Activated gamma-delta T cell (primary cell): ENCODE measurements at regions not wholly inside any gene's neighbourhood (a gene's known extent, or its start where the extent isn't known, plus 50 kb on each side); places are given as distances from the start of the nearest gene placed in this dataset.
"Not testable (repeated sequence)": the region's sequence is repeated elsewhere in the genome, so short reads cannot be mapped to it uniquely, and the experiment has no call there.

Experiments used
- DNase-seq: peaks from one replicate; lab custom pipeline; 2025; lab: John Stamatoyannopoulos, UW

DNA sequence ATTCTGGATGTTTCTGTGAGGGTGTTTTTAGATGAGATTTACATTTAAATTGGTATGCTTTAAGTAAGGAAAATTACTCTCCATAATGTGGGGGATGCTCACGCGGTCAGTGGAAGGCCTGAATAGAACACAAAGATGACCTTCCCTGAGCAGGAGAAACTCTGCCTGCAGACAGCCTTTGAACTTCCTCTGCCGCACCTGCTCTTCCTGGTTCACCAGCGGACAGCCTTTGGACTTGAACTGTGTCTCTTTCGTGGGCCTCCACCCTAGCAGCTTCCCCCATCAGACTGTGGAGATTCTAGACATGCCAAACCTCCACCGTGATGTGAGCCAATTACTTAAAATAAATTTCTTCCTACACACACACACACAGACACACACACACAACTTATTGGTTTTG lies 210.7 kb downstream of the EFCAB11 start:
- no peak for DNase-seq

DNA sequence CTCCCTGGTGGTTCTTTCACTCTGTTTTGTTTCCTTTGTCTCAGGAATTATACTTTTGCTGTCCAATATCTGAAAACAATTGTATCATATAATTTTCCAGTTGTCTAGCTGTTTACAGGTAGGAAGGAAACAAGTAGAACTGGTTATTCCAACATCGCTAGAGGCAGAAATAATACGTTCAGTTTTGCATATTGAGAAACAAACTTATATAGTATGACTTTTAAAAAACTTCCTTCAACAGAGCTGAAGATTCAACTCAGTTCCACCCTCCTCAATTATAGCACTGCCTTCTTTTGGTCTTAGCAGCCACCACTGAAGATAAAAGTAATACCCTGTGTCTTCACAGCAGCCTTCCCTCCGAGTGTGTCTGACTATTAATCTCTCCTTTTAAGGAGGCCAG lies 214.3 kb downstream of the EFCAB11 start:
- DNase-seq: no peak

DNA sequence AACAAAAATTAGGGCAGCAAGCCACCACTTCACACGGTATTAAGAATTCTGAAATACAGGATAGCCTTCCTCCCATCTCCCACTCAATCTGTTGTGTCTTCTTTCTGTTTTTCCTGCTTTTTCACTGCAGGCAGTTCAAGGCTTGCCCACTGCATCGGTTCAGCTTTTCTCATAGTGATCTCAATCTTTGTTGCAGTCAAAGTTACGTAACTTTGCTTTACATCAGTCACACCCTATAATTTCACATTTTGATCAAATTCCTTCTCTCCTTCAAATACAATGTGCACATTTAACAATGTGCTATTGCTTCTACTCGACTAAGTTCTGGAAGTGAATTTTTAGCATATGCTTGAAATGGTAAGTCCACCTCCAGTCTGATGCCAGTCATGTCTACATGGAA lies 217.6 kb downstream of the EFCAB11 start:
- no peak for DNase-seq

DNA sequence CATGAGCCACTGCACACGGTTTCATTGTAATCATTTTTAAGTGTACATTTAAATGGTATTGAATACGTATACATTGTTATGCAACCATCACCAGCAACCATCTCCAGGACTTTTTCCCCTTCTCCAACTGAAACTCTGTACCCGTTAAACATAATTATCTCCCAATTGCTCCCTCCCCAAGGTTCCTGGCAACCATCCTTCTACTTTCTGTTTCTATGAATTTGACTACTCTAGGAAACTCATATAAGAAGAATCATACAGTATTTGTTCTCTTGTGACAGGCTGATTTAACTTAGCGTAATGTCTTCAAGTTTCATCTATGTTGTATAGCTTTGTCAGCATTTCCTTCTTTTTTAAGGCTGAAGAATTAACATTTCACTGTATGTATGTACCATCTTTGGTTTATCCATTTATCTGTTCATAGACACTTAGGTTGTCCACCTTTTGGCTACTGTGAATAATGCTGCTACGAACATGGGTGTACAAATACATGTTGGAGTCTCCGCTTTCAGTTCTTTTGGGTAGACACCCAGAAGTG lies 223.1 kb downstream of the EFCAB11 start:
- no peak for DNase-seq

DNA sequence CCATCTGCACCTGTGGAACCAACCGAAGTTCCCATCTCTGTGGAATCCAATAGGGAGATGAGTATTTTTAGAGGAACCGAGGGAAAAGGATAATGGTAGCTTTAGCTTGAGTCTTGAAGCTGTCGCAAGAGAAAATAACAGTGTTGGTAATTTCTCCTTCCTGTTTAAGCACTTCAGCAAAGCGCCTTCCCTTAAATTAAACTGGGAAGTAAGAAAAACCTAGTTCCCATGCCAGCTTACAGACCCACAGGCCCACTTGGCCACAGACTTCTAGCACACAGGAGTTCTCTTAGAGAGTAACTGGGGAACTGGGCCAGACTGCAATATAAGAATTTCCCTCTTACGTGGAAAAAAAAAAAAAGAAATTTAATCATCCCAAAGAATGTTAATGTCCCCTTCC lies 223.8 kb downstream of the EFCAB11 start:
- DNase-seq: no peak

DNA sequence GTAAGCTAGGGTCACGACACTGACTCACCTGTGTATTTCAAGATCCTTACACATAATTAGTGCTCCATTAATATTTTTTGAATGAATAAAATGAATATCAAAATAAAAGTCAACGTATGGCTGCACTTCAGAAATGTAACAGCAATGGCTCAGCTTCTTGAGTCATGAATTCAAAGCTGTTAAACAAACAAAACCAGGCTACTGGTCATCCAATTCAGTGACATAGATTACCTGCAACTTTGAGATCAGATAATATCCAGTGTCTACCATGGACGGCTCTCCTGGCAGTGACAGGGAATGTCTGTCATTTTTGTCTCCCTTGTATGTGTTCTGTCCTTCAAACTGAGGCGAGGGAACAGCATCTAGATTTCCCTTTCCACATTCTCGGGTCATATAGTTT lies 225.6 kb downstream of the EFCAB11 start:
- DNase-seq: no peak

DNA sequence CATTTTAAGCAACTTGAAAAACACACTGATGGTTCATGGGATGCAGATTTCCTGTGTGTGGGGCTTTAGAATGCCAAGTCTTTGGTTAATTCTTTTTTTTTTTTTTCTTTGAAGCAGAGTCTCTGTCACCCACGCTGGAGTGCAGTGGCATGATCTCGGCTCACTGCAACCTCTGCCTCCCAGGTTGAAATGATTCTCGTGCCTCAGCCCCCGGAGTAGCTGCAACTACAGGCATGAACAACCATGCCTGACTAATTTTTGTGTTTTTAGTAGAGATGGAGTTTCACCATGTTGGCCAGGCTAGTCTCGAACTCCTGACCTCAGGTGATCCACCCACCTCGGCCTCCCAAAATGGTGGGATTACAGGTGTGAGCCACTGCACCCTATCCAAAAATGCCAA lies 228.3 kb downstream of the EFCAB11 start:
- not testable (repeated sequence) for DNase-seq

DNA sequence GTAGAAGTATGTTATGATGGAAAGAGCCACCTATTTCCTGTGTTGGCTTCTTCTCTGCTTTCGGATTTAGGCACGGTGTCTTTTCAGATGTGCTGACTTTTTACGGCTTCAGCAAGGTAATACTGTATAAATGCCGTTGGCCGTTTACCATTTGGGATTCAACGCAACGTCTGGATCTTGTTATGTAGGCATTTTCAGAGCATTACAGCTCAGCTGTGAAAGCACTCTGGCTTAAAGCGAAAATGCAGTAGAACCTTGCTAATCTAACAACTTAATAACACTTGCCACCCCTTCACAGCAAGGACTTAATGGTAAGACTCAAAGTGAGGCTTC lies 229.9 kb downstream of the EFCAB11 start:
- no peak for DNase-seq

DNA sequence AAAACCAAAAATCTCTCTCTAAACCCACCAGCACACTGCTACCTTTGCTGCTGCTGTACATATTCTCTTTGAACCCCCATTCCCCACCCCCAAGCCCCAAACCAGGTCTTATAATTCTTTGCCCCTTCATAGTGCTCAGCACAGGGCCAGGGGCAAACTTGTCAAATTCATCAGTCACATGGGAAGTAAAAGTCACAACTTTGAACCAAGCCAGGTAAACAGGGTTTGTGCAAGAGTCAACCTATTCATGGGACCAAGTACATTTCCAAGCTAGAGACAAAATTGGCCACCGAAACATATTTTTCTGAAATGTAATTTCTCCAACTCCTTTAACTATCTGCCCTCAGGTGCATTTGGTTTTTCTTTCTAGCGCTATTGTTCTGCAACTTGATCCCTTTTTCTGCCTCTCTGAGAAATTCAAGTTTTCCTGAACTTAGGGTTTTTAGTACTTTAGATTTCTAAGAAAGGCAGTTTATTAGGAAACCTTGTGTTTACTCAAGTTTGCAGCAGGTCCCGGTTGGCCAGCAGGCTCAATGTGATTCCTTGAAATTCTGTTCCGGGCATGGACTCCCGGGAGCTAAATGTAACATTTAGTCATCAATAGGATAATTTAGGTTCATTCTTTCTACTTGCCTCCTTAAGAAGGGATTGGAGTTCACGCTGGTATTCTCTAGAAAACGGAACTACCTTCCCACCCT lies 230.5 kb downstream of the EFCAB11 start:
- DNase-seq: no peak

DNA sequence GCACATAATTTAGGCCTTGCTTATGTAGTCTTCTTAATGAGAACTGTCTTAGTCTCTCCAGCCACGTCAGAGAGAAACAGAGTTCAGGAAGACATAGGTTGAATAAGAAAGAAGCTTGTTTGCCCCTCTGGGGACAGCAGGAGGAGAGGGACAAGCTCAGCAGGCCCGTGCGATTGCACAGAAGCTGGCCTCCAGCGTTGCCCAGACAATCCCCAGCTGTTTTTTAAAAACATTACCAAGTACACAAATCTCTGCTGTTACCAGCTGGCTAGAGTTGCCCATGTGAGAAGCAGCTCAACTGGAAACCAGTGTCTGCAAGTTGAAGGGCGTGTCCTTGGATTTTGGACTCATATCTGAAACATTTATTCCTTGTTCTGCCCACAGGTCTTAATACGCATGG lies 232.6 kb downstream of the EFCAB11 start:
- DNase-seq: no peak

DNA sequence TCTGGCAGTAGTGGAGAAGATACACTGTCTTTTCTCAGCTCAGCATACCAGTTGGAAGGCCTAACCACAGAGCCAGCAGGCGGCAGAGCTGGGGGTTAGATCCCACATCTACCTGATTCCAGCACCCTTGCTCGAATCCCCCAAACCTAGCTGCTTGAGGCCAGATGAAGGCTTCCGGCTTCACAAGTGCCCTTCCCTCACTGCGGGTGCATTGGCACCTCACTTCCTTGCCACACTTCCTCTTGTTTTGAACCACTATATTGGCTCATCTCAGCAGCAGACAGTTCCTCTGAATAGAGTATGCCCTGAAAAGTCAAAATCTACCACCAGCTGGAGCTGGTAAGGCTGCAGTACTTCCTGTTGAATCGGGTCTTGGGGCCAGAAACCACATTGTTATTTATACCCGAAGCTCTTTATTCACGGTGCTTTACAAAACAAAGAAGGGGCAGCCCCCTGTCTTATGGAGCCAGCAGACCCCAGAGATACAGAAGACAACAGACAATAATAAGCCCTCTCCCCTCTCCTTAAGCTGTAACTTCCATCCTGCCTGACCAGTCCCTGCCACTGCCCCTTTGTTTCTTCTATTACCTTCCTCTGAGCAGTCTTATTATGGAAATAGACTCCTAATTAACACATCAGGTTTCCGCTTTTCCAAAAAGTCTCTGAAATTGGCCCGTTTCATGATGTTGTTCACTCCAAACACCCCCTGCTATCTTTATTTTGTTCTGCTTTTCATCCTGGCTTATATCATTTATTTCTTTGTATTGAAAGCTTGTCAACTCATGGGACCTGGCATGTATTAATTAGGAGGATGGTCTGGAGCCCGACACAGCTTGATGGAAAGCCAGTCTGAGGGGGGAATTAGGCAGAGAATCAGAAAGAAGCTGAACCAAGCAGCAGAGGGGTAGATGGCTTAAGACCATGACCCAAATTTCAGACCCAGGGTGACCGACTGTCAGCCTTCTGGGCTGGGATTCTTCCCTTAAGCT lies 233.5 kb downstream of the EFCAB11 start:
- no peak for DNase-seq

DNA sequence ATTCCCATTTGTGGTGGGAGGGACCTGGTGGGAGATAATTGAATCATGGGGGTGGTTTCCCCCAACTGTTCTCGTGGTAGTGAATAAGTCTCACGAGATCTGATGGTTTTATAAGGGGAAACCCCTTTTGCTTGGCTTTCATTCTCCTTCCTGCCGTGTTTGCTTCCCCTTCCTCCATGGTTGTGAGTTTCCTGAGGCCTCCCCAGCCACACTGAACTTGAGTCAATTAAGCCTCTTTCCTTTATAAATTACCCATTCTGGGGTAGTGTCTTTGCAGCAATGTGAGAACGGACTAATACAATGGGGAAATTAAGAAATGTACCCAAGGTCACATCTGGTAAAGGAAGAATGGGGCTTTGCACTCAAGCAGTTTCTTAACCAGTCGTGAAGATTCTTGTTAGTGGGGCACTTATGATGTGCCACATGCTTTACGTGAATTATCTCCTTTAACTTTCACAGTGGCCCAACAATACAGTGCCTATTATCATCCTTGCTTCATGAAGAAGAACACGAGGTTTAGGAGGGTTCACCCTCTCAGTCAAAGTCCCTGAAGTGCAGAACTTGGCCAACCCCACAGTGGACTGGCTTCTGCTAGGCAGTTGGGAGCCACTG lies 234.3 kb downstream of the EFCAB11 start:
- DNase-seq: no peak

DNA sequence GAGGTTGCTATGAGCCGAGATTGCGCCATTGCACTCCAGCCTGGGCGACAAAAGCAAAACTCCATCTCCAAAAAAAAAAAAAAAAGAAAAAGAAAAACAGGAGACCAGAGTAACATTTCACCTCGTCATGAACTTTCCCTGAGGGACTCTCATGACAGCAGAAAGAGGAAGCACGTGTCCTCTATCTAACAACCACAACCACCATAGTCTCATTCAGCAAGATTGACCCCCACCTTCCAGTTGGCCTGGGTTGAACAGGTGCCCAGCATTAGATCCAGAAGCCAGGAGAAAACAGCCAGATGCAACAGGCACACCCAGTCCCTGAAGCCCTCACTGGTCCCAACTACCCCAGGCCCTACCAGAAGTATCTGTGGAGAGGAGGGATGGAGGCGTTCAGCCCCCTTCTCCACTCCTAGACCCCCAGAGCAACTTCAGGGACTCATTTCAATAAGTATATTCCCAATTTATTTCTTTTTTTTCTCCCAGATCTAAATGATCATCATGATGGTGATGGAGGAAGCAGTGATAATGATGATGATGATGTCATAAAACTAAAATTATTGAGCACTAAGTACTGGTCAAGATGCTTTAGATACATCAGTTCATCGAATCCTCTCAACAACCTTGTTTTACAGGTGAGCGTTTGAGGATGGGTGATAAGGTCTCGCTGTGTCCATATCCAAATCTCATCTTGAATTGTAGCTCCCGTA lies 235.0 kb downstream of the EFCAB11 start:
- no peak for DNase-seq

DNA sequence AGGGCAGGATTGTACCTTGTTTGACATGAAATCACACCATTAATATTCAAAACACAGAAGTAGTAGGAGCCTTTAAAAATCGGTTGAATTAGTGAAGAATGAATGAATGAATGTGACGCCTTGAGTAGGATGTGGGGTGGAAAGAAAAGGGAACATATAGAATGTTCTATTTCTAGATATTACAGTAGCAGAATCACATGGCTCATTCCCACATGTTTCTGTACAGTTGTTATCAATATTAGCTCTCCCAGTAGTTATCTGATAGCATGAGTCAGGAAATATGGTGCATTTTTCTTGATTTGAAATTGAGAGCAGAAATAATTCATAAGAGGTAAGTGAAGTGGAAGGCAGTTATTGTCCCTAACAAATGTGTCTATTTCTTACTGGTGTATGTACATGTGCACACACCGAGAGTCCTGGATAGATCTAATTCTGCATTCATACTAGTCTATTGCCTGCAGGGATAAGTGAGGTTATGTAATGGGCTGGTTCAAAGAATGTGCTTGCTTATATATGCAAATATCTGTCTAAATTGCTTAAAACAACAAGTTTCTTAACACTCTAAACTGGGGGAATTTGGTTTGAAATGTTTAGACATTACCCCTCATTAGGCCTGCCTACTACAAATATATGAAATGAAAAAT lies 245.4 kb downstream of the EFCAB11 start:
- no peak for DNase-seq

DNA sequence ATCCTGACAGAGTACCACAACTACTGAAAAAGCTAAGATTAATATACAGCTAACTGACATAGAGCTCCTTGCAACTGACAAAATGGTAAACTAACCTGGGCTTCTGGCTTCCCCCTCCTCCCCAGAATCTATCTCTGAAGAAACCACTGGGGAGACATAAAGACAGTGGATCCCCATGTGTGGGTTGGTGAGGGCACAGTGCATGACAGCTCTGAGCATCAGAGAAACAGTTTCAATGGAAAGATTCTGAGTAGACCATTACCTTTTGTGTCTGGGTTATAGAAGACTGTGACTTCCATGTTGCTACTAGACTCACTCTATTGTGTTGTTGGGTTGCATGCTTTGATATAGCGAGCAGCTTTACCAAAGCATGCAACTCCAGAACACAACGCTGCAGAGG lies 247.4 kb downstream of the EFCAB11 start:
- no peak for DNase-seq

DNA sequence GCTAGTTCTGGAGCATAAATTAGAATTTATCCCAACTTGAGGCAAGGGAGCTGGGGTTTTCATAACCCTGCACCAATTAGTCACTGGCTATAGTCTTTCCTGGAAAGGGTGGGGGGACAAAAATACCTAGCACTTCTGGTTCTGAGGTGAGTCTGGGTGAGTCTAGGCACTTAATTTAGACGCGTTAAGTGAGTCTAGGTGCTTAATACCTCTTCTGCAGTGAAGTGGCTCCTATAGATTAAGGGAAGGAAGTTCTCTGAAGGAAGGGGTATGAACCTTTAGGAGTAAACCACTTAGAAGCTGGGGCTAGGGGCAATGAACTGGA lies 251.7 kb downstream of the EFCAB11 start:
- no peak for DNase-seq

DNA sequence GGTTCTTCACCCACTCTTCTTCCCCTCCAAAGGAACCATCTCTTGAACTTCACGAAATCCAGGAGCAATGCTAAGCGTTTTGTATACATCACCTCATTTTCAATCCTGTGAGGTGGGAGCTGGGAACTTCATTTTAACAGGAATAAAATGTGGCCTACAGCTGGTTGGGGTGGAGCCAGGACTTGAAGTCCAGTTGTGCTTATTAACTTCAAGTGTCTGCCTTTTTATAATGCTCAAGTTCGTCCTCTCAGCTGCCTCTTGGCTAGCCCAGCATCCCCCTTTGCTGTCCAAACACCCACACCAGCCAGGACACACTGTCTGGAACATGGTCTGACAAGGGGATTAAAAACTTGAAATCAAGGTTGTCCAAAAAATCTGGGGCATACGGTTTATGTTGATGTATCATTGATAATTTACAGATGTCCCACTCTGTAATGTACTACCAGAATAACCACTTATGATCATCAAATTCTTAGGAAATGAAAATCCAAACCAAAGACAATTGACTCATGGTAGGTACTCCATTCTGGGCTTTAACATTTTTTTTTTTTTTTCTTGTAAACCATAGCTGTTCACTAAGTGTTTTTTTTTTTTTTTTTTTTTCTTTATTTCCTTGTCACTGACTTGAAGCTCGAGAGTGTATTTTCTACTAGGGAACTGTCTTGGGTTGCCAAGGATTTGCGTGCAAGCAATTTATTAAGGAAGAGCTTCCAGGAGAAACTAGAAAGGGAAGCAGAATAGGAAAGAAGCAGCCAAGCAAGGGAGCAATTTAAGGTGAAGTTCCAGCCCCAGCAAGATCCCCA lies 252.3 kb downstream of the EFCAB11 start:
- no peak for DNase-seq

DNA sequence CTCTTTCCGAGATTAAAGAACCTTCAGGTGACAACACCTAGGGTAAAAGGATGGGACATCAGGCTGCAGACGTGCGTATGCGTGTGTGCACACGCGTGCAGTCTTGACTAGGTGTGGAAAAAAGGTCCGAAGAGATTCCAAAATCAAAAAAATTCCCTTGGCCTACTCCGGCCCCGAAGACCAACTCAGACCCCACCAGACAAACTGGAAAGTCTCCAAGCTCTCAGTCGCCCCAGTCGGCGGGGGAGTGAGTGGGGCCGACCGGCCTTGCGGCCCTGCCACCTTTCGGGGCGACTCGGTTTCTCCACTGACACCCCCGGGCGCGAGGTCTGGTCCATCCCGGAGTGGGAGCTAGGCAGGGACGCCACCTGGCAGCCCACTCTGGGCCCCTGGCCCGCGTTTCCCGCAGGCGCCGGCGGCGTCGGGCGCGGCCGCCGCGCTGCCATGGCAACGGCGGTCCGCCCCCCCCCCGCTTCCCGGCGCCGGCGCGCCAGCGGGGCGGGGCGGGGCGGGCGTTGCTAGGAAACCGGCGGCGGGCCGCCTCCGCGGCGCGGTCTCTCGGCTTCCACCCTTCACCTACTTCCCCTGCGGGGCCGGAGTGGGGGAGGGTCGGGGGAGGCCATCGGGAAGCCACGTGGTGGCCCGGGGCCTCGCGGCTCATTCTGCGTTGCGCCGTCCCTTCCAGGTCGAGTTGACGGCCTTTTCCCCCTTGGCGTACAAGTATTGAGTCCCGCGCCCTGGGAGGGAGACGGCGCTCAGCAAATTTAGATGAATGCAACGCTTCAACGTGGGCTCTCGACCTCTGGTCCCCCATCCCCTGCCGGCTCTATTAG lies 253.1 kb downstream of the EFCAB11 start:
- DNase-seq: peak; percentile 72

DNA sequence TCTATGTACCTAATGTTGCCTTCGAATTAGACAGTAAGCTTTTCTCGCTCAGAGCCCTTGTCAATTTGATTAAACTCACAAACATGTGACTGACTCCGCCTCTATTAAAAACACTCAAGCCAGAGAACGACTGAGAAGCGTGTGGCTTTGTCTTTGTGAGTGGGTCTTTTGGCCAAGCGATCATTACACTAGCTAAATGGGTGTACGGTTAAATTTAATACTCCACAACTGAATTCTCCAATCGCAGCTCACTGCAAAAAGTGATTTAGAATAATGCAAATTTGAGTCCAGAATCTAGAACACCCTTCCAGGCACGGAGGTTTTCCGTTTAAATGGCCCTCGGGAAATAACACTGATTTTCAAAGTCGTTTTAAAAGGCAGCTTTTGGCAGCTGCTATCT lies 253.7 kb downstream of the EFCAB11 start:
- no peak for DNase-seq

DNA sequence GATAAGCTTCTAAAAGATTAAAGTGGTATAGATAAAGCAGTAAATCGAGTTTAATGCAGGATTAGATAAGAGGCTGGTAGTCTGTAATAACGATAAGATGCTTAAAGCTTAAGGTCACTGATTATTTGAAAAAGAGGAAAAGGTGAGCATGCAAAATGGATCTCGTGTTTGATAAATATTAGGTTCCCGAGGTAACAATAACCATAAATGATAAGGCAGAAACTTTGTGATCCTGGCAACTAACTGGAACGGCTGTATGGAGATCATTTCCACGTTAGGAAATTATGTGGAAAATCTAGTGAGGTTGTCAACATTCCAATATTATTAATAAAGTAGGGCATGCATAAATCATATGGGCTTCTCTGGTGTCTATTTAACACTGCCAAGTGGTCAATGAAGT lies 255.5 kb downstream of the EFCAB11 start:
- no peak for DNase-seq
